ENCODE measurements at regions not wholly inside any gene's neighbourhood (a gene's known extent, or its start where the extent isn't known, plus 50 kb on each side); places are given as distances from the start of the nearest gene placed in this dataset.

DNA sequence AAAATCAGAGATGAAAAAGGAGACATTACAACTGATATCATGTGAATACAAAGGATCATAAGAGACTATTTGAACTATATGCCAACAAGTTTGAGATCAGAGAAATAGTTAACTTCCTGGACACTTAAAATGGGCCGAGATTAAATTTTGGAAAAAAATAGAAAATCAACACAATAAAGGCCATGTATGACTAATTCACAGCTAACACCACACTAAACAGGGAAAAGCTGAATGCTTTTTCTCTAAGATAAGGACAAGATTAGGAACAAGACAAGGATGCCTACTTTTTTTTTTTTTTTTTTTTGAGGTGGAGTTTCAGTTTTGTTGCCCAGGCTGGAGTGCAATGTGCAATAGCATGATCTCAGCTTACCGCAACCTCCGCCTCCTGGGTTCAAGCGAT, 151.4 kb upstream of the MAGI2 start:
- TF ChIP-seq, protein P1, sequence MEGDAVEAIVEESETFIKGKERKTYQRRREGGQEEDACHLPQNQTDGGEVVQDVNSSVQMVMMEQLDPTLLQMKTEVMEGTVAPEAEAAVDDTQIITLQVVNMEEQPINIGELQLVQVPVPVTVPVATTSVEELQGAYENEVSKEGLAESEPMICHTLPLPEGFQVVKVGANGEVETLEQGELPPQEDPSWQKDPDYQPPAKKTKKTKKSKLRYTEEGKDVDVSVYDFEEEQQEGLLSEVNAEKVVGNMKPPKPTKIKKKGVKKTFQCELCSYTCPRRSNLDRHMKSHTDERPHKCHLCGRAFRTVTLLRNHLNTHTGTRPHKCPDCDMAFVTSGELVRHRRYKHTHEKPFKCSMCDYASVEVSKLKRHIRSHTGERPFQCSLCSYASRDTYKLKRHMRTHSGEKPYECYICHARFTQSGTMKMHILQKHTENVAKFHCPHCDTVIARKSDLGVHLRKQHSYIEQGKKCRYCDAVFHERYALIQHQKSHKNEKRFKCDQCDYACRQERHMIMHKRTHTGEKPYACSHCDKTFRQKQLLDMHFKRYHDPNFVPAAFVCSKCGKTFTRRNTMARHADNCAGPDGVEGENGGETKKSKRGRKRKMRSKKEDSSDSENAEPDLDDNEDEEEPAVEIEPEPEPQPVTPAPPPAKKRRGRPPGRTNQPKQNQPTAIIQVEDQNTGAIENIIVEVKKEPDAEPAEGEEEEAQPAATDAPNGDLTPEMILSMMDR (IDR thresholded peaks at IDR 0.05 in 4 of 5, conservative IDR thresholded peaks at IDR 0.05 in 1 of 5): no peak
- TF ChIP-seq POLR2A (IDR thresholded peaks at IDR 0.05): no peak

Data from gastrocnemius medialis (tissue), 4 donors.